ENCODE measurements at regions not wholly inside any gene's neighbourhood (a gene's known extent, or its start where the extent isn't known, plus 50 kb on each side); places are given as distances from the start of the nearest gene placed in this dataset.

- no peak for TF ChIP-seq CTCF (conservative IDR thresholded peaks at IDR 0.05; ENCODE audit: low read depth, low read length)
- no peak for TF ChIP-seq EZH2 (IDR thresholded peaks at IDR 0.05; ENCODE audit: borderline replicate concordance, low read depth, low read length, poor library complexity, severe bottlenecking)
These were observed 501.4 kb downstream of the PREX1 start for GRCh38 chr20:48326434-48326691.

Data from A673 (cell line).